Liver (tissue), 8 donors: ENCODE measurements at regions not wholly inside any gene's neighbourhood (a gene's known extent, or its start where the extent isn't known, plus 50 kb on each side); places are given as distances from the start of the nearest gene placed in this dataset.

Source experiments
- DNase-seq: peaks from one replicate; pipeline ENCODE4 v3.0.0-alpha.2; 2017; ENCODE audit warnings: low spot score
- H3K27ac ChIP-seq, 2 donors: one replicate each; pipeline ENCODE4 v1.7.0; 2013; ENCODE audit warnings: inconsistent platforms in 2 of 2, low read length in 2 of 2, control low read depth in 1 of 2, low read depth in 1 of 2, mild to moderate bottlenecking in 1 of 2
- H3K27me3 ChIP-seq, 4 donors: one replicate each; pipeline versions ENCODE4 v1.6.1 to v1.7.0; 2013; ENCODE audit warnings: low read length in 3 of 4, inconsistent platforms in 1 of 4, mild to moderate bottlenecking in 1 of 4, moderate library complexity in 1 of 4; ENCODE audit not compliant: control insufficient read depth in 4 of 4, insufficient read depth in 4 of 4
- H3K36me3 ChIP-seq, 4 donors: one replicate each; pipeline versions ENCODE4 v1.6.1 to v1.7.0; 2013; ENCODE audit warnings: low read length in 3 of 4, mild to moderate bottlenecking in 3 of 4, low read depth in 1 of 4, moderate library complexity in 1 of 4; ENCODE audit not compliant: control insufficient read depth in 4 of 4, insufficient read depth in 3 of 4
- H3K4me1 ChIP-seq, 4 donors: one replicate each; pipeline versions ENCODE4 v1.6.1 to v1.7.0; 2013; ENCODE audit warnings: low read length in 3 of 4, mild to moderate bottlenecking in 3 of 4, moderate library complexity in 1 of 4; ENCODE audit not compliant: control insufficient read depth in 4 of 4, insufficient read depth in 4 of 4
- H3K4me3 ChIP-seq, 3 donors: one replicate each; pipeline versions ENCODE4 v1.6.1 to v1.7.0; 2013; ENCODE audit warnings: low read length in 3 of 3, control low read depth in 1 of 3, low read depth in 1 of 3, mild to moderate bottlenecking in 1 of 3
- H3K9ac ChIP-seq, 2 donors: one replicate each; pipeline ENCODE4 v1.7.0; 2013; ENCODE audit warnings: low read length in 2 of 2, mild to moderate bottlenecking in 2 of 2, moderate library complexity in 2 of 2, control low read depth in 1 of 2, low read depth in 1 of 2
- H3K9me3 ChIP-seq, 4 donors: one replicate each; pipeline versions ENCODE4 v1.6.1 to v1.7.0; 2013; ENCODE audit warnings: low read length in 3 of 4; ENCODE audit not compliant: control insufficient read depth in 4 of 4
- EGR1 ChIP-seq, 2 donors: IDR thresholded peaks; 2 replicates each; pipeline ENCODE4 v1.6.1; 2016 to 2018; ENCODE audit warnings: antibody characterized with exemption in 2 of 2, low read depth in 2 of 2
- FOXA1 ChIP-seq: IDR thresholded peaks from 2 replicates; pipeline ENCODE4 v1.6.1; 2016; ENCODE audit warnings: antibody characterized with exemption
- FOXA2 ChIP-seq: IDR thresholded peaks from 2 replicates; pipeline ENCODE4 v1.6.1; 2016; ENCODE audit warnings: antibody characterized with exemption
- HNF4A ChIP-seq, 2 donors: conservative IDR thresholded peaks; 2 replicates each; pipeline ENCODE4 v1.6.1; 2016; ENCODE audit warnings: antibody characterized with exemption in 2 of 2, mild to moderate bottlenecking in 2 of 2
- RAD21 ChIP-seq, 2 donors: IDR thresholded peaks; 2 replicates each; pipeline ENCODE4 v1.6.1; 2016; ENCODE audit warnings: antibody characterized with exemption in 2 of 2, mild to moderate bottlenecking in 2 of 2
- REST ChIP-seq: IDR thresholded peaks from 2 replicates; pipeline ENCODE4 v1.6.1; 2016; ENCODE audit warnings: antibody characterized with exemption, mild to moderate bottlenecking
- SP1 ChIP-seq: IDR thresholded peaks from 2 replicates; pipeline ENCODE4 v1.6.1; 2018; ENCODE audit warnings: antibody characterized with exemption, mild to moderate bottlenecking
- WGBS: extraction: QIAGEN DNeasy Blood & Tissue Kit; methylation state at CpG from one replicate; pipeline ENCODE4 v1.1.7; 2013; 5-methylcytosine and 5-hydroxymethylcytosine counted together
- TF ChIP-seq, protein P1 (sequence below): IDR thresholded peaks from 2 replicates; pipeline ENCODE4 v1.6.1; 2016; ENCODE audit warnings: antibody characterized with exemption
- TF ChIP-seq, protein P2 (sequence below): IDR thresholded peaks from 2 replicates; pipeline ENCODE4 v1.6.1; 2016; ENCODE audit warnings: antibody characterized with exemption
- TF ChIP-seq, protein P3 (sequence below): fragments of 150-350 bp; IDR thresholded peaks from 2 replicates; pipeline ENCODE4 v1.5.1; 2017; ENCODE audit warnings: improper control_type of control experiment, low read depth, low read length; ENCODE audit not compliant: missing input control
- donor health status: healthy.
- donor health status: healthy.
- donor health status: healthy.
- donor health status: healthy.
- donor health status: healthy.

DNA sequence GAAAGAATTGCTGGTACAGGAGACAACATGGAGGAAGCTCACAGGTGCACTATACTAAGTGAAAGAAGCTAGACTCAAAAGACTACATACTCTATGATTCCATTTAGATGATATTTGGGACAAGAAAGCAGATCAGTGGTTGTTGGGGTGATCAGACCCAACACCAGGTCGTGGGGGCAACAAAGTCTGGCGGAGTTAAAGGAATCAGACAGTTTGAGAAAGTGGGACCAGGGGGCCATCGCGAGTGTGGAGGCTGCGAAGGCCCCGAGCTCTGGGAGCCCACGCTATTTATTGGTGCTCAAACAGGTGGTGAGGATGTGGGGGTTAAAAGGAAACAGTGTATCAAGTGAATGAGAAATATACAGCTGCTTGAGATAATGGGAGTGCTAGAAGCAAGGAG is 282.8 kb upstream of the SGK1 start:
- Histone ChIP-seq H3K27me3 (no peaks in the 10 kb centered on the region), H3K4me3 (no peak overlapping the region), H3K27ac (no peak overlapping the region), H3K9me3 (no peaks in the 10 kb centered on the region), H3K4me1 (peaks cover 0 to 7% (median 2%) of the 10 kb centered on the region in 4 donors), H3K9ac (no peak overlapping the region), H3K36me3 (no peaks in the 10 kb centered on the region)
- WGBS = 90% methylated on average over 7 of the region's 7 CpGs
- TF ChIP-seq REST (no peak), SP1 (no peak), FOXA2 (no peak), EGR1 (IDR thresholded peaks at IDR 0.05; ENCODE audit: low read depth in 2 of 2) (no peak), RAD21 (IDR thresholded peaks at IDR 0.05) (no peak), FOXA1 (no peak), HNF4A (conservative IDR thresholded peaks at IDR 0.05) (no peak)
- TF ChIP-seq, protein P1, sequence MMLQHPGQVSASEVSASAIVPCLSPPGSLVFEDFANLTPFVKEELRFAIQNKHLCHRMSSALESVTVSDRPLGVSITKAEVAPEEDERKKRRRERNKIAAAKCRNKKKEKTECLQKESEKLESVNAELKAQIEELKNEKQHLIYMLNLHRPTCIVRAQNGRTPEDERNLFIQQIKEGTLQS = no peak
- TF ChIP-seq, protein P2, sequence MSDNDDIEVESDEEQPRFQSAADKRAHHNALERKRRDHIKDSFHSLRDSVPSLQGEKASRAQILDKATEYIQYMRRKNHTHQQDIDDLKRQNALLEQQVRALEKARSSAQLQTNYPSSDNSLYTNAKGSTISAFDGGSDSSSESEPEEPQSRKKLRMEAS = no peak
- DNase-seq = no peak

GRCh38 chr6:134599079-134599478 is 281.2 kb upstream of the SGK1 start:
- no peak for DNase-seq
- WGBS = 58% methylated on average over 3 of the region's 3 CpGs
- no peak overlapping the region for H3K27ac ChIP-seq
- H3K4me3 ChIP-seq = no peak overlapping the region
- H3K4me1 ChIP-seq = peaks cover 0 to 7% (median 2%) of the 10 kb centered on the region in 4 donors
- no peaks in the 10 kb centered on the region for H3K36me3 ChIP-seq
- no peak overlapping the region for H3K9ac ChIP-seq
- H3K27me3 ChIP-seq = no peaks in the 10 kb centered on the region
- no peaks in the 10 kb centered on the region for H3K9me3 ChIP-seq
- TF ChIP-seq REST (no peak), HNF4A (conservative IDR thresholded peaks at IDR 0.05) (peak; percentile 38 to 46)

GRCh38 chr6:134596191-134596590 is 278.3 kb upstream of the SGK1 start:
- TF ChIP-seq, protein P3, sequence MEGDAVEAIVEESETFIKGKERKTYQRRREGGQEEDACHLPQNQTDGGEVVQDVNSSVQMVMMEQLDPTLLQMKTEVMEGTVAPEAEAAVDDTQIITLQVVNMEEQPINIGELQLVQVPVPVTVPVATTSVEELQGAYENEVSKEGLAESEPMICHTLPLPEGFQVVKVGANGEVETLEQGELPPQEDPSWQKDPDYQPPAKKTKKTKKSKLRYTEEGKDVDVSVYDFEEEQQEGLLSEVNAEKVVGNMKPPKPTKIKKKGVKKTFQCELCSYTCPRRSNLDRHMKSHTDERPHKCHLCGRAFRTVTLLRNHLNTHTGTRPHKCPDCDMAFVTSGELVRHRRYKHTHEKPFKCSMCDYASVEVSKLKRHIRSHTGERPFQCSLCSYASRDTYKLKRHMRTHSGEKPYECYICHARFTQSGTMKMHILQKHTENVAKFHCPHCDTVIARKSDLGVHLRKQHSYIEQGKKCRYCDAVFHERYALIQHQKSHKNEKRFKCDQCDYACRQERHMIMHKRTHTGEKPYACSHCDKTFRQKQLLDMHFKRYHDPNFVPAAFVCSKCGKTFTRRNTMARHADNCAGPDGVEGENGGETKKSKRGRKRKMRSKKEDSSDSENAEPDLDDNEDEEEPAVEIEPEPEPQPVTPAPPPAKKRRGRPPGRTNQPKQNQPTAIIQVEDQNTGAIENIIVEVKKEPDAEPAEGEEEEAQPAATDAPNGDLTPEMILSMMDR = no peak
- no peak for TF ChIP-seq REST
- TF ChIP-seq FOXA1 = no peak
- Histone ChIP-seq H3K9ac (no peak overlapping the region), H3K36me3 (no peaks in the 10 kb centered on the region), H3K4me3 (no peak overlapping the region), H3K9me3 (no peaks in the 10 kb centered on the region), H3K27ac (no peak overlapping the region), H3K4me1 (peaks cover 0 to 7% (median 2%) of the 10 kb centered on the region in 4 donors), H3K27me3 (no peaks in the 10 kb centered on the region)
- WGBS = 98% methylated on average over 1 of the region's 1 CpG
- DNase-seq = no peak
